Posterior vena cava (tissue), 2 donors: ENCODE measurements at regions not wholly inside any gene's neighbourhood (a gene's known extent, or its start where the extent isn't known, plus 50 kb on each side); places are given as distances from the start of the nearest gene placed in this dataset.

ENCODE experiments used
- DNase-seq: peaks from one replicate; pipeline ENCODE4 v3.0.0-alpha.2; 2020; ENCODE audit warnings: low spot score
- intact Hi-C, 2 donors: fragments of 100-400 bp; cut with DNase I; formaldehyde crosslinking; loops; one replicate each; pipeline versions ENCODE4 v1.14.1 to v1.14.2; 2022 to 2023
- donor health status: DM: yes; HTN: yes; CAD: no.
- donor health status: DM: yes; HTN: yes; CAD: no.

DNA sequence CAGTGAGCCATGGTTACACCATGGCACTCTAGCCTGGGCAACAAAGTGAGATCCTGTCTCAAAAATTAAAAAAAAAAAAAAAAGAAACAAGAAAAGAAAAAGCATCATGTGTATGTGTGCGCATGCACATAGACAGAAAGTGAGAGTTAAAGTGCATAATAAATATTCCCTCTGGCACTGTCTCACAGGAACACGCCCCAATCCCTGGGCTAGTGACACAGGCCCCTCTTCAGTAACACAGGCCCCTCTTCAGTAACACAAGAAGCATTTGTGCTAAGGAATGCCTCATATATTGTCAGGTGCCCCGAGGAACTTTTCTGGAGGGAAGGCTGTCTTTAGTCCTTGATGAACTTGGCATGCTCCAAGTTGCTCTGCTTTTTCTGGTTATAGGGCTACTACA lies 57.5 kb downstream of the RPL27A start:
- no peak for DNase-seq
- intact Hi-C loops: no loop called here

DNA sequence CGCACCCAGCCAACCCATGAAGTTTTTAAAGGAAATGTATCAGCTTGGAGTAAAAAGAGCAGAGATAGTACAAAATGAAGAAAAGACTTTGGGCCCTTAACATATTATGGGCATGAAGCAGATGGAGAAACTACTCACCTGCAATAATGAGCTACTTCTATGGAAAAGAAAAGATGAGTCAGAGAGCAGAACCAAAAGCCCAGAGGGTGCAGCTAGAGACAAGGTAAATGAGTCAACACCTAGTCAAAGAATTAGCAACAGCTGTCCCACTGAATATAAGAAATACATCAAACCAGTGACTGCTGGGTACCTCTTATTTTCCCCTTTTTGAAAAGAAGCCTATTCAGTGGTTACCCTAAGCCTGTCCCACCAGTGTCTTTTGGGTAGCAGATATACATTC lies 61.8 kb downstream of the RPL27A start:
- intact Hi-C loops: no loop called here
- DNase-seq: no peak

DNA sequence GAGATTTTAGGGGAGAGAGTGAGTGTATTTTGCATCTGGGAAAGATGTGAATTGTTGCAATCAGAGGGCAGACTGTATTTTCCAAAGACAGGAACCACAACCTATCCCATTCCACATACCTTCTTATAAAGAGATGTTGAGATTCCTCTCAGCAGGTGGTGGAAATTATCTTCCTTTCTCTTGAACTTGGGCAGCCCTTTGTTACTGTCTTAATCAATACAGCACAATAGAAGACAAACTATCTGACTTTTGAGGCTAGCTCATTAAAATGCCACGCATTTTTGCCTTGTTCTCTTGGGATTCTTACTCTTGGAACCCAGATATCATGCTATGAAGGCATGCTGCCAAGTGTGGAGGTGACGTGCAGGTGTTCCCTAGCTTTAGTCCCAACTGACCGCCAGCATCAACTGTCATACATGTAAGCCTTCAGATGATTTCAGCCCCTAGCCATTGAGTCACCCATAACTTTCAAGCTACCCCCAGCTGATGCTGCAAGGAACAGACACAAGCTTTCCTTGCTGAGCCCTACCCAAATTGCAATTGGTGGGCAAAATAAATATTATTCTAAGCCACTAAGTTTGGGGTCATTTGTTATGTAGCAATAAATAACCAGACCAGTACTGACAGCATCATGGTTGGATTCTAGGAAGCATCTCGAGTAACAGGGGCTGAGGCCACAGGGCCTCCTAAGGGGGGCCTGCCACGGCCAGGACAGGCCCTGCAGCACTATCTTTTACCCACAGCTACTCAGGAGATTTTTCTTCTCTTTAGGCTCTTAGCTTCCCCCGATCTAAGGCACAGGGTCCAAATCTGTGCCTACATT lies 63.0 kb downstream of the RPL27A start:
- intact Hi-C loops: no loop called here
- DNase-seq: no peak

DNA sequence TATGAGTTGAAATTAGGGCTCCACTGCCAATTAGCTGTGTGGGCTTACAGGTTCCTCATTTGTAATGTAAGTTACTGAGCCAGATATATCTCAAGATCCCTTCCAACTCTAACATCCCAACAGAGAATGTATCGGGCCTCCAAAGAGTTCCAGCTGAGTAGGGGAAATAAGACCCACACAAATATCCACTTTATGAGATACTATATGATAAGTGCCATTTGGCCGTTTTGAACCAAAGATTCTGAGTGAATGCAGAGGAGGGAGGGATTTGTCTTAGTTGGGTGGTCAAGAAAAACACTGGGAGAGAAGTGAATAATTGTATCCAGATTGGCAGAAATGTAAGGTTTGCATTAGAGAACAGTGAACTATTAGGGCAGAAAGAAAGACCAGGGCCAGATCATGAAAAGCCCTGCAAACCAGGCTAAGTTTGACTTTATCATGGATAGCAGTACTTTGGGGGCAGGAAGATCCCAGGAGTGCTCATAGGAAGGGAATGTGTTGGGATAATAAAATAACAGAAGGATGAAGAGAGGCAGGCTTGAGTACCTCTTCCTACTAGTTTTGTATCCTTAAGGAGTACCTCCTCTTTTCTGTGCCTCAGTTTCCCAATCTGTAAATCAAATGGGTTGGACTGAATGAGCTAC lies 63.9 kb downstream of the RPL27A start:
- intact Hi-C loops: no loop called here

DNA sequence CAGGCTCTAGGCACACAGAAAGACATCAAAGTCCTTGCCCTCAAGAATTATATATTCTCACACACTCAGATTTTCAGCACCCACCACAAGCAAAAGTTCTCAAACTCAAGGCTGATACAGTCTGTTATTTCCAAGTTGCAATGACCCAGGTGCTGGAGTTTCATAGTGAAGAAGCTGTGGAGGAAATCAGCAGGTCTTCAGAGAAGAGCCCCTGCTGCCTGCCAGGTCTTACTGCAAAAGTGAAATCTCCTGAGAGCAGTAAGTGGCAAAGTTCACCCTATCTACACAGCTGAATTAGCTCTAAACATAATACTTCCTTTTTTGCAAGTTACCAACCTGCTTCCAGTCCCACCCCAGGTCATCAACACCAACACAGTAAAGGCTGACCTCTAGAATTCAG lies 64.6 kb downstream of the RPL27A start:
- intact Hi-C loops: no loop called here
- DNase-seq: no peak

More for the DNA sequence above, 63.9 kb downstream of the RPL27A start:
- DNase-seq: no peak

DNA sequence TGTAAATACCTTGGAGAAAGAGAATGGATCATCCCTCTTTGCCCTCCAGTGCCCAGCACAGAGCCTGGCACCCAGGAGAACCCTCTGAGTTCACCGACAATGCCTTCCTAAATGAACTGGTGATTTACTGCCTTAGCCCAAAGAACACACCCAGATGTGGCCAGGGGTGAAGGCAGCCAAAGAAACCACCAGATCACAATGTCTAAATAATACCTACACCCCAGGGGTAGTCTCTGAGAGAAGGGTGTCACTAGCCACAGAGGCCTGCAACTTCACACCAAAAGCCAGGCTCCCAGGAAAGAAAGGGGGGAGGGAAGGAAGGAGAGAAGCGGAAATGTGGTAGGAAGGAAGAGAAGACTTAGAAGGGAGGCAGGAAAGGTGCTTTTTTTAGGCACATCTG lies 65.7 kb downstream of the RPL27A start:
- DNase-seq: no peak
- intact Hi-C loops: no loop called here

DNA sequence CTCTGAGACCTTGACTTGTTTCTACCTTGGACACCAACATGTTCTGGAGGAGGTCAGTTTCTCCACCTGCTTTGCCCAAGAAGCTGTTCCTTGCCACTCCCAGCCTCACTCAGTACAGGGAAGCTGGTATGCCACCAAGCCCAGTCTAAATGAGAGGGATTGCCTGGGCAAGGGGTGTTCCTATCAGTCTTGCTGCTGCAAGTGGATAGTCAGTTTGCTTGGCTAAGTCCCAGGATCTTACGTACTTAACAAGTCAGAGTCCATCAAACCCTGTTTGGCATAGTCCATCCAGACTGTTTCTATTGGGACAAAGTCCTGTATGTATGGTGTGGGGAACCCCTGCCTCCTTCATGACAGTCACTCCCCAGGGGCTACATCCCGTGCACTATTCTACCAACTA lies 66.6 kb downstream of the RPL27A start:
- intact Hi-C loops: no loop called here
- no peak for DNase-seq

DNA sequence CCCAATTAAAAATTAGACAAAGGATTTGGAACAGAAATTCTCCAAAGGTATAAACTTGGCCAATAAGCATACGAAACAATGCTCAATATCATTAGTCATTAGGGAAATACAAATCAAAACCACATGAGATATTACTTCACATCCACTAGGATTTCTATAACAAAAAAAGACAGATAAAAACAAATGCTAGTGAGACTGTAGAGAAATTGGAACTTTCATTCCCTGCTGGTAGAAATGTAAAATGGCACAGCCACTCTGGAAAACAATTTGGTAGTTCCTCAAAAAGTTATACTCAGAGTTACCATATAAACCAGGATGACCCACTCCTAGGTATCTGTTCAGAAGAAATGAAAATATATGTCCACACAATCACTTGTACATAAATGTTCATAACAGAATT lies 71.6 kb downstream of the RPL27A start:
- DNase-seq: no peak
- intact Hi-C loops: no loop called here

DNA sequence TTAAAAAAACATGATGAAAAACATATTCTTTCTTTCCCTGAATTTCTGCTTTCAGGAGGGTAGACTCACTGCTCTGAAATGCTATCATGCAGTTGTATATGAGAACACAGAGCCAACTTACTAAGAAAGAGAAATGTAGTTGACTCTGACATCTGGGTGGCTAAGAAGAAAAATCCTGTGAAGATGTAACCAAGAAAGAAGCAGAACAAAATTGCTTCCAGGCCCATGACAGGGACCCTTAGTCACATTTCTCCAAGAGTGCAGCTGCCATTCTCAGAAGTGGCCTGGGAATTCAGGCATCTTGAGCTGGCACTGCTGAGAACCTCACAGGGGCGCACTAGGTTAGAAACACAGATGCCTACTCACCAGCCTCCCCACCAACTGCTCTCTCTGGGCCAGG lies 73.6 kb downstream of the RPL27A start:
- DNase-seq: no peak
- intact Hi-C loops: no loop called here

DNA sequence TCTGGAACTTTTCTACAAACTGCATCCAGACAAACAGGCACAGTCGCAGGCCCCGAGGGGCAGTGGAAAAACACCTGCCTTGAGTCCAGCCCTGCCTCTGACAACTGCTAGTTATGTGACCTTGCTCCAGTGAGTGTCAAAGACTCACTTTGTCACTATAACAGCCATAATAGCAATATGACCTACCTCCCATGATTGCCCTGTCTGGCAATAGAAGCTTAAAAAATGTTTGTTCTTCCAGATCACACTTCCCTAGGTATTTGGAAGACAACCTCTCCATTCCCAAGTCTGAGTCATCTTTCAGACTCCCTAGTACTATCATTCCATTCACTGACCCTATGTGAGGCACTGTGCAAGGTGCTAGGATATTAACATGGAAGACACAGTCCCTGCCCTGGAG lies 74.5 kb downstream of the RPL27A start:
- DNase-seq: no peak
- intact Hi-C loops: no loop called here

DNA sequence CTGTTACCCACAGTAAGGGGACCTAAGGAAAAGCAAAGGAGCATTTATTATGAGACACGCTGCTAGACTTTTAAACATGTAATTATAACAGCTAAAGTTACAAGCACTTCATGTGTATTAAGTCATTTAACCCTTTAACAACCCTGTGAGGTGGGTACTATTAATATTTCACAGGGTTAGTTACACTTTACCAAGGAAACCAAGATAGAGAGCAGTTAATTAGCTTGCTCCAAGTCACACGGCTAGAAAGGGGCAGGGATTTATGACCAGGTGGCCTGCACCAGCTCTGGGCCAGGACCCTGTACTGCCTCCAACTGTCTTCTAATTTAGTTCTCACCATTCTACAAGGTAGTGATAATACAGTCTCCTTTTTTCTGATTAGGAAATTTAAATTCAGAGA lies 74.9 kb downstream of the RPL27A start:
- intact Hi-C loops: no loop called here
- no peak for DNase-seq

DNA sequence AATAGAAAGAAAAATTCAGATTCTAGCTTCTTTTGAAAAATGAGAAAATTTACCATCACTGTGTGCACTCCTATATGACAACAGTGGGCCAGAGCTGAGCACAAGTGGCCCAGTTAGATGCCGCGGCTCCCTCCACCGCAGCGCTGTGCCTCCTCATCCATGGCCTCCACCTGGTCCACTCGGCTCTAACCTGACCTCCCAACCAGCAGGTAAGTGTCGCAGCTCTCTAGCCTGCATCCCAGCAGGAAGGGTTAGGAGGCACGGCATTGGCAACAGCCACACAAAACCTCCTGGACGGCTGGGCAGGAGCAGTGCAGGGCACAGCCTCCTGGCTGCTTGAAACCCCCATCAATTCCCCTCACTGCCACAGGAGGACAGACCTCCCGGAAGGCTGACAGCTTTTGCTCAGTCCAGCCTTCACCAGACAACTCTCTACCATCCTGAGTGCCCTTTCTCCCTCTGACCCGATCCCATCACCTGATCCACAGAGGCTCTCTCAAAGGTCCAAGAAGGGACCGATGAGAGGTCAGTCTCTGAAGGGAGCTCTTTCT lies 76.1 kb downstream of the RPL27A start:
- DNase-seq: no peak
- intact Hi-C loops: no loop called here

DNA sequence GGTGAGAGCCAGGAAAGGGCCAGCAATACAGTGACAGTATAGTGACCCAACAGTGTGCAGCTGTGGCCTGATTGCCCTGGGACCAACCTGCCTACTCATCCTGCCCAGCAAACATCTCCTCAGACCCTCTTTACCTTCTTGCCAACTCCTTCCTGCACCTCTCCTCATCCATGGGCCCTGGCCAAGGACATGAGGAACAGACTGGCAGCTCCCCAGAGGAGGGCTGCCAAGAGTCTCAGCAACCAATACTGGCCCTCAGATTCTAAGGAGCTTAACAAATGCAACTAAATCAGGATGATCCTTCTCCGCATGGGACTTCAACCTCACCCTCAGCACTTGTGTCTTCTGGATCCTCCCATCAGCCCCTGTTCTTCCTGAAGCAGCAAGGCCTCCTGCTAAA lies 77.0 kb downstream of the RPL27A start:
- intact Hi-C loops: loop anchor here in 1 of 2 donors (5.0 kb wide), 1 partner anchor 1157 kb away; no protein-coding TSS in a partner anchor
- no peak for DNase-seq

DNA sequence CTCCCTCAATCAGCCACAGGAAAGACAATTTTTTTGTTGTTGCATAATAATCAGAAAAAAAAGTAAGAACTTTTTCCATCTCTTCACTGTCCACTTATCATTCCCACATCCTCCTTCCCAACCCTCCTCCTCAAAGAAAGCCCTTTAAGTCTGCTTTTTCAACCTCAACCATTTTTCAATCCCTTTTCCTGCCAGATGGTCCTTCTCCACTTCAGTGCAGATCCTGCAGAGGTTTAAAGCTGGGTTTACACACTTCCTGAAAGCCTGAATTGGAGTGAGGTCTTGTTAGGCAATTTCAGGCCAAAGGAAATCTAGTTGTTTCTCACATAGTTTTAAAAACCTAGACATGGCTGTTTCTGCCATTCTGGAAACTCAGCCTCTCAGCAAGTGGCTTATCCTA lies 78.3 kb downstream of the RPL27A start:
- intact Hi-C loops: loop anchor here in 1 of 2 donors (5.0 kb wide), 1 partner anchor 1159 kb away; no protein-coding TSS in a partner anchor
- no peak for DNase-seq

DNA sequence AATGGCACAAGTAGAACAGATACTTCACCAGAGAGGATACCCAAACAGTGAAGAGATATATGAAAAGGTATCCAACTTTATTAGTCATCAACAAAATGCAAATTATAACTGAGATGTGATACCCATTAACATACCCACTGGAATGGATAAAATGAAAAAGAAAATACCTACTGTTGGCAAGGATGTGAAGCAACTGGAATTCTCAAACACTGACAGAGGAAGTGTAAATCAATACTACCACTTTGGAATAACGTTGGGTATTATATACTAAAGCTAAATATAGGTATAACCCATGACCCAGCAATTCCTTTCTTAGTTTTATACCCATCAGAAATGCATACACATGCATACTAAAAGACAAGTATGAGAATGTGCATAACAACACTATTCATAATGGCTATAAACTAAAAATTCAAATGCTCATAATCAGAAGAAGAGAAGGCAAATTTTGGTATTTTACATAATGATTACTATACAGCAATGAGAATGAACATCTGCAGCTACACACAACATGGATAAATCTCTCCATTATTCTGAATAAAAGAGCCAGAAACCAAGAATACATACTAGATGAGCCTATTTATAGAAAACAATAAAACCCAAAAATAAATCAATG lies 80.6 kb downstream of the RPL27A start:
- DNase-seq: no peak
- intact Hi-C loops: loop anchor here in 1 of 2 donors (5.0 kb wide), 1 partner anchor 1161 kb away; no protein-coding TSS in a partner anchor

DNA sequence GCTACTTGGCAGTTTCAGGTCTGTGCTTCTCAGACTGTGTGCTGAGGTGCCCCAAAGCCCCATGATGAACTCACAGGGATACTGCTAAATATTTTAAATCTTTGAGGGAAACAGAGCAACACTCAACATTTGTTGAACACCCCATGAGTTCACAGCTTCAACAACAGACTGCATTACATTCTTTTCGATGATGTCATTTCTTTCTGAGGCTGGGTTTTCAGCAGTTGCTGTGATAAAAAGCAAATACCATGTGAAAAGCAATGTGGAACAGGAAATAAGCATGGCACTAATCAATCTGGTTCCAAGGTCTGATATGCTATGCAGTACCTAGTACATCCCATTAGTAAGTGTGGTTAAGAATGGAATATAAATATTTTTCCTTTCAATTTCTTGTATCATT lies 82.7 kb downstream of the RPL27A start:
- intact Hi-C loops: loop anchor here in 1 of 2 donors (5.0 kb wide), 1 partner anchor 58 kb away; no protein-coding TSS in a partner anchor
- DNase-seq: no peak

DNA sequence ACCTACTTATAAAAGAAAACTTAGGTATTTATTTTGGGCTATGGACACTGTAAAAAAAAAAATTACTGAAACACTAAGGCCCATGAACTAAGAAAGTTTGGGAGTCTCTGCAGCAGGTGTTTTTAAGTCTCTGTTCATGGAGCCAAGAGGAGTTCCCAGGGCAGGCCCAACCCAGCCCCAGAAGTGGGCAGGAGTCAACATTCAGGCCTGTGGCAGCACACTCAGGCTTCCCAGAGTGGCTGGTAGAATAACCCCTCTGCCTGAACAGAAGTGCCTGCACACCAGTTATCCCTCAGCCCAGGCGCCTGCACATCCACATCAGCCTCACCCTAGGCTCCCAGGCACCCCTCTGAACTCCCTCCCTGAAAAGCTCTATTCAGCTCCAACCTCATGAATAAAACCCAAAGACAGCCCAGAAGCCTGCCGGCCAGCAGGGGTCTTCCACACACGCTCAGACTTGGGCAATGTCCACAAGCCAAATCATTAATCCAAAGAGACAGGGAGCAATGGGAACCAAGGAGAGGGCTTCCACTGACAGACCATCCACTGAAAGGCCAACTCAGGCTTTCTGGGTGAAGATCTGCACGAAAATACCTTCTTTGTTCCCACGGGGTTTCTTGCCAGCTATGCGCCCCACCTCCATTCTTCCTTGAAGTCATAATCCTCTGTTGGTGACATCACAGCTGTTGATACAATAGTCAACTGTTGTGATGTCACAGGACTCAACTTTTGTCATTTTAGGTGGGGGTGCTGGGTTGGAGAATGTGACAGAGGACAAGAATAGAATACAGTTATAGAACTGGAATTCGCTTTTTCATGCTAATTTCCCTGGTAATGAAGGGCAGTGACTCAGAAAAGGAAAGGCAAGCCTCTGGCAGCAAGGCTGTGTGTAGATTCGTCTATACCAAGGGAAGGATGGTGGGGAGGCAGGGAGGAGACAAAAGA lies 83.7 kb downstream of the RPL27A start:
- intact Hi-C loops: loop anchor here in 1 of 2 donors (5.0 kb wide), 1 partner anchor 59 kb away; no protein-coding TSS in a partner anchor
- DNase-seq: no peak

DNA sequence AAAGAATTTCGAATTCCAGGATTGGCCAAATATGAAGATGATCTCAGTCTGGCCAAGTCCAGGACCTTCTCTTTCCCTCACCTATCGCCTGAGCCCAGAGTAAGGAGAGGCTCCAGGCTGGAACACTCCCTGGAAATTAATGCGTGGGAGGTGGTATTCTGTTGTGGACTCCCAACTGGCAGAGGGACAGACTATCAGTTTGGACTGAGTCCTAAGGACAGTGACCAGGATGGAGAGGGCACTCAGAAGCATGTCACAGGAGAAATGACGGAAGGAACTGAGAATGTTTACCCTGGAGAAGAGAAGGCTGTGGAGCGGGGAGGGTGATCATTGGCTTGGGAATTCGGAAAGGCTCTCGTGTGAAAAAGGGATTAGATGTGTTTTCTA lies 84.4 kb downstream of the RPL27A start:
- no peak for DNase-seq
- intact Hi-C loops: loop anchor here in 1 of 2 donors (5.0 kb wide), 1 partner anchor 60 kb away; no protein-coding TSS in a partner anchor
